Psoas muscle (tissue), 7 donors: ENCODE measurements at regions not wholly inside any gene's neighbourhood (a gene's known extent, or its start where the extent isn't known, plus 50 kb on each side); places are given as distances from the start of the nearest gene placed in this dataset.

ENCODE experiments used
- ATAC-seq, 4 donors: fragments of 200-7000 bp; cut with Tn5 transposase; one replicate each; pipeline ENCODE4 v1.9.1; 2020; ENCODE audit warnings: moderate library complexity in 3 of 4, mild to moderate bottlenecking in 2 of 4
- DNase-seq, 2 donors: peaks; one replicate each; pipeline ENCODE4 v3.0.0-alpha.2; 2020
- H3K27ac ChIP-seq: fragments of 200-600 bp; one replicate; pipeline ENCODE4 v1.8.0; 2022
- H3K27me3 ChIP-seq, 3 donors: fragments of 200-600 bp in 1 of 3; one replicate each; pipeline versions ENCODE4 v1.6.1 to v1.8.0; 2013 to 2022; ENCODE audit warnings: low read length in 2 of 3, mild to moderate bottlenecking in 2 of 3, moderate library complexity in 1 of 3; ENCODE audit not compliant: insufficient read depth in 3 of 3
- H3K36me3 ChIP-seq, 2 donors: fragments of 200-600 bp in 1 of 2; one replicate each; pipeline versions ENCODE4 v1.6.1 to v1.8.0; 2013 to 2022; ENCODE audit warnings: low read depth in 1 of 2, mild to moderate bottlenecking in 1 of 2, moderate library complexity in 1 of 2; ENCODE audit not compliant: insufficient read depth in 1 of 2
- H3K4me1 ChIP-seq: fragments of 200-600 bp; one replicate; pipeline ENCODE4 v1.8.0; 2022
- H3K4me3 ChIP-seq: fragments of 200-600 bp; one replicate; pipeline ENCODE4 v1.8.0; 2022; ENCODE audit warnings: mild to moderate bottlenecking
- H3K9me3 ChIP-seq: fragments of 200-600 bp; one replicate; pipeline ENCODE4 v1.8.0; 2022
- CTCF ChIP-seq: fragments of 200-600 bp; IDR thresholded peaks from one replicate; pipeline ENCODE4 v1.8.0; 2022; ENCODE audit warnings: antibody characterized with exemption
- WGBS, 3 donors: extraction: QIAGEN DNeasy Blood & Tissue Kit; methylation state at CpG; one replicate each; pipeline versions ENCODE4 v1.1.6 to v1.1.7; 2013; 5-methylcytosine and 5-hydroxymethylcytosine counted together
- intact Hi-C, 2 donors: fragments of 100-400 bp; cut with DNase I; formaldehyde crosslinking; loops; one replicate each; pipeline versions ENCODE4 v1.11.0 to v1.14.2; 2022
- donor health status: healthy with polysubstance abuse.
- donor health status: DM: no; HTN: no; CAD: no; lungs with moderate emphysema.
- donor health status: Bipolar disorder and iron deficiency.
- donor health status: healthy.
- donor health status: DM: yes; HTN: yes; CAD: no.
- donor health status: DM: no; HTN: no; CAD: no.
- donor health status: DM: yes; HTN: yes; CAD: no.

GRCh38 chrX:39822133-39822748 is 275.5 kb downstream of the BCOR start:
- 76 to 97% (median 95%) methylated on average over 10 to 15 of the region's 15 CpGs for WGBS, 3 donors
- peaks cover 0 to 39% (median 0%) of the 10 kb centered on the region in 3 donors for H3K27me3 ChIP-seq
- H3K4me3 ChIP-seq, result no peak overlapping the region
- H3K9me3 ChIP-seq, result no peaks in the 10 kb centered on the region
- ATAC-seq, result no peak
- no peaks in the 10 kb centered on the region for H3K36me3 ChIP-seq
- TF ChIP-seq CTCF, result no peak
- peak in 1 of 2 donors; percentile 1 for DNase-seq
- no peak overlapping the region for H3K27ac ChIP-seq
- H3K4me1 ChIP-seq, result no peaks in the 10 kb centered on the region
- intact Hi-C loops, result loop anchor here in 1 of 2 donors (10.0 kb wide), 1 partner anchor 183 kb away; no protein-coding TSS in a partner anchor

GRCh38 chrX:39823424-39823823 is 274.3 kb downstream of the BCOR start:
- Histone ChIP-seq H3K9me3 (no peaks in the 10 kb centered on the region), H3K4me1 (no peaks in the 10 kb centered on the region), H3K4me3 (no peak overlapping the region), H3K36me3 (no peaks in the 10 kb centered on the region), H3K27me3 (peaks cover 0 to 39% (median 0%) of the 10 kb centered on the region in 3 donors), H3K27ac (no peak overlapping the region)
- 40 to 89% (median 53%) methylated on average over 1 of the region's 1 CpG for WGBS, 3 donors
- intact Hi-C loops, result loop anchor here in 1 of 2 donors (10.0 kb wide), 1 partner anchor 181 kb away; no protein-coding TSS in a partner anchor
- no peak for ATAC-seq
- TF ChIP-seq CTCF, result no peak
- peak in 1 of 2 donors; percentile 22 for DNase-seq

GRCh38 chrX:39823854-39824253 is 273.9 kb downstream of the BCOR start:
- no peaks in the 10 kb centered on the region for H3K9me3 ChIP-seq
- no peaks in the 10 kb centered on the region for H3K36me3 ChIP-seq
- intact Hi-C loops, result loop anchor here in 1 of 2 donors (10.0 kb wide), 1 partner anchor 181 kb away; no protein-coding TSS in a partner anchor
- no peaks in the 10 kb centered on the region for H3K4me1 ChIP-seq
- DNase-seq (peak in 1 of 2 donors; percentile 19), ATAC-seq (no peak)
- no peak overlapping the region for H3K4me3 ChIP-seq
- TF ChIP-seq CTCF, result no peak
- peaks cover 0 to 39% (median 0%) of the 10 kb centered on the region in 3 donors for H3K27me3 ChIP-seq
- 62 to 63% (median 62%) methylated on average over 2 of the region's 2 CpGs for WGBS, 3 donors
- no peak overlapping the region for H3K27ac ChIP-seq

GRCh38 chrX:39826813-39827543 is 270.8 kb downstream of the BCOR start:
- H3K9me3 ChIP-seq, result no peaks in the 10 kb centered on the region
- ATAC-seq (no peak), DNase-seq (peak in 1 of 2 donors; percentile 34)
- no peaks in the 10 kb centered on the region for H3K36me3 ChIP-seq
- H3K4me1 ChIP-seq, result no peaks in the 10 kb centered on the region
- no peak overlapping the region for H3K4me3 ChIP-seq
- H3K27me3 ChIP-seq, result peaks cover 0 to 15% (median 0%) of the 10 kb centered on the region in 3 donors
- intact Hi-C loops, result loop anchor here in 1 of 2 donors (10.0 kb wide), 1 partner anchor 178 kb away; no protein-coding TSS in a partner anchor
- WGBS, 3 donors, result 79 to 91% (median 87%) methylated on average over 10 to 14 of the region's 14 CpGs
- TF ChIP-seq CTCF, result no peak
- no peak overlapping the region for H3K27ac ChIP-seq
